CD14-positive monocyte (primary cell): ENCODE measurements at regions not wholly inside any gene's neighbourhood (a gene's known extent, or its start where the extent isn't known, plus 50 kb on each side); places are given as distances from the start of the nearest gene placed in this dataset.

Source experiments
- DNase-seq, 3 donors: peaks; one replicate each; pipeline ENCODE4 v3.0.0-alpha.2; 2011 to 2022
- H2AFZ ChIP-seq: 2 replicates; pipeline ENCODE4 v1.6.0; 2012; ENCODE audit warnings: mild to moderate bottlenecking, low read depth, low read length, inconsistent platforms; ENCODE audit not compliant: insufficient read depth, poor library complexity, severe bottlenecking
- H3K27ac ChIP-seq, 2 donors: 1 replicate in 1 of 2; 2 replicates in 1 of 2; pipeline ENCODE4 v1.5.1; 2012 to 2013; ENCODE audit warnings: low read length in 2 of 2, control low read depth in 1 of 2, inconsistent platforms in 1 of 2, low read depth in 1 of 2, mild to moderate bottlenecking in 1 of 2
- H3K27me3 ChIP-seq, 2 donors: one replicate each; pipeline versions ENCODE4 v1.6.0 to v1.6.1; 2011 to 2013; ENCODE audit warnings: low read length in 2 of 2; ENCODE audit not compliant: control insufficient read depth in 2 of 2, insufficient read depth in 2 of 2
- H3K36me3 ChIP-seq, 2 donors: replicated peaks in 1 of 2; 1 replicate in 1 of 2; 2 replicates in 1 of 2; pipeline versions ENCODE4 v1.5.1 to v1.6.1; 2012 to 2013; ENCODE audit warnings: low read length in 2 of 2, control low read depth in 1 of 2, inconsistent platforms in 1 of 2, mild to moderate bottlenecking in 1 of 2; ENCODE audit not compliant: insufficient read depth in 2 of 2, control insufficient read depth in 1 of 2
- H3K4me1 ChIP-seq, 2 donors: 1 replicate in 1 of 2; 2 replicates in 1 of 2; pipeline versions ENCODE4 v1.5.1 to v1.6.1; 2012 to 2013; ENCODE audit warnings: low read length in 2 of 2, control low read depth in 1 of 2, inconsistent platforms in 1 of 2, mild to moderate bottlenecking in 1 of 2, moderate library complexity in 1 of 2; ENCODE audit not compliant: insufficient read depth in 2 of 2, control insufficient read depth in 1 of 2
- H3K4me2 ChIP-seq: replicated peaks from 2 replicates; pipeline ENCODE3; 2012; ENCODE audit warnings: low read length, moderate library complexity, mild to moderate bottlenecking; ENCODE audit not compliant: poor library complexity, severe bottlenecking; ENCODE audit errors: extremely low read depth
- H3K4me3 ChIP-seq, 3 experiments: fragments of 200-600 bp in 1 of 3; sonication (generic) in 1 of 3; replicated peaks in 1 of 3; 1 replicate in 2 of 3; 2 replicates in 1 of 3; pipeline ENCODE4 v1.5.1; 2011 to 2013; ENCODE audit warnings: low read length in 3 of 3, mild to moderate bottlenecking in 3 of 3, control low read depth in 2 of 3, low read depth in 2 of 3, inconsistent platforms in 1 of 3, moderate library complexity in 1 of 3
- H3K79me2 ChIP-seq: 2 replicates; pipeline ENCODE4 v1.6.0; 2012; ENCODE audit warnings: mild to moderate bottlenecking, control low read depth, inconsistent platforms, low read length, moderate library complexity; ENCODE audit not compliant: insufficient read depth
- H3K9ac ChIP-seq: 2 replicates; pipeline ENCODE4 v1.6.0; 2017; ENCODE audit warnings: low read length, mild to moderate bottlenecking; ENCODE audit not compliant: insufficient read depth, poor library complexity, severe bottlenecking
- H3K9me3 ChIP-seq, 2 donors: replicated peaks in 1 of 2; 1 replicate in 1 of 2; 2 replicates in 1 of 2; pipeline versions ENCODE4 v1.5.1 to v1.6.1; 2012 to 2013; ENCODE audit warnings: low read length in 2 of 2, control low read depth in 1 of 2; ENCODE audit not compliant: control insufficient read depth in 1 of 2, insufficient read depth in 1 of 2
- H4K20me1 ChIP-seq: 2 replicates; pipeline ENCODE4 v1.6.0; 2012; ENCODE audit warnings: mild to moderate bottlenecking, low read length, control low read depth, moderate library complexity; ENCODE audit not compliant: insufficient read depth
- H3K27ac Mint-ChIP-seq, 7 donors: one replicate each; pipeline ENCODE4 v1.8.0; 2020; ENCODE audit warnings: mild to moderate bottlenecking in 7 of 7, mixed read lengths in 7 of 7, moderate library complexity in 6 of 7, inconsistent platforms in 2 of 7
- H3K27me3 Mint-ChIP-seq, 3 donors: one replicate each; pipeline ENCODE4 v1.8.0; 2021 to 2022; ENCODE audit warnings: low read depth in 3 of 3, mild to moderate bottlenecking in 3 of 3, mixed read lengths in 3 of 3, moderate library complexity in 3 of 3, inconsistent platforms in 1 of 3
- H3K36me3 Mint-ChIP-seq, 2 donors: one replicate each; pipeline ENCODE4 v1.8.0; 2020; ENCODE audit warnings: mixed read lengths in 2 of 2, inconsistent platforms in 1 of 2, mild to moderate bottlenecking in 1 of 2
- H3K4me1 Mint-ChIP-seq: one replicate; pipeline ENCODE4 v1.8.0; 2020; ENCODE audit warnings: mild to moderate bottlenecking, mixed read lengths
- H3K4me3 Mint-ChIP-seq, 2 donors: one replicate each; pipeline ENCODE4 v1.8.0; 2020; ENCODE audit warnings: mild to moderate bottlenecking in 2 of 2, mixed read lengths in 2 of 2, moderate library complexity in 1 of 2
- H3K9me3 Mint-ChIP-seq, 7 donors: one replicate each; pipeline ENCODE4 v1.8.0; 2020 to 2022; ENCODE audit warnings: mixed read lengths in 7 of 7, mild to moderate bottlenecking in 6 of 7, moderate library complexity in 6 of 7, inconsistent platforms in 2 of 7
- WGBS: methylation state at CpG from one replicate; pipeline ENCODE4 v1.1.5; 2013; ENCODE audit warnings: missing lambda C conversion rate; ENCODE audit not compliant: insufficient coverage; 5-methylcytosine and 5-hydroxymethylcytosine counted together
- intact Hi-C, 2 donors: fragments of 100-400 bp; cut with micrococcal nuclease; formaldehyde crosslinking; loops; one replicate each; pipeline versions ENCODE4 v1.15.0 to v1.15.1; 2023
- TF ChIP-seq, protein P1 (sequence below): fragments of 200-600 bp; IDR thresholded peaks from one replicate; pipeline ENCODE4 v1.8.0; 2022; ENCODE audit warnings: antibody characterized with exemption, mild to moderate bottlenecking

DNA sequence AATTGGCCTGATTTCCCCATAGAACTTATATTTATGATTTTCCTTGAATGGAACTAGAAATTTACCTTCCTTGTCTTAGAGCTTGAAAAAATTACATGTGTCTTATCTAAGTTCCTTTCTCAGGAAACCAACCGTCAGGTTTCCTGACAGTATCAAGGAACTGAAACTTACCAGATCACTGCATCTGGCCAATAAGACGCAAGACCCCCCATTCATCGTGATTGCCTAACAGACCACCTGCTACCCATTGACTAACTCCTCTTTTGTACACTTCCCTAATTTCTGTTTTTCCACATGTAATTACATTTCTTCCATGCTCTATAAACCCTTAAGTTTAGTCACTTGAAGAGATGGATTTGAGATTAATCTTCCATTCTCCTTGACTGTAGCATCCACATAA is 517.2 kb upstream of the CBLB start:
- 0% methylated on average over 3 of the region's 3 CpGs for WGBS
- H3K36me3 Mint-ChIP-seq: no peaks in the 10 kb centered on the region
- no peaks in the 10 kb centered on the region for H3K27me3 Mint-ChIP-seq
- peaks cover 7 to 24% (median 13%) of the 10 kb centered on the region in 7 donors for H3K9me3 Mint-ChIP-seq
- no peaks in the 10 kb centered on the region for H4K20me1 ChIP-seq
- no peak overlapping the region for H3K27ac Mint-ChIP-seq
- no peaks in the 10 kb centered on the region for H3K27me3 ChIP-seq
- no peak for DNase-seq
- H3K4me3 Mint-ChIP-seq: no peak overlapping the region
- H3K4me2 ChIP-seq: no peak overlapping the region
- intact Hi-C loops: no loop called here
- H3K4me1 ChIP-seq: no peaks in the 10 kb centered on the region
- no peak overlapping the region for H2AFZ ChIP-seq
- TF ChIP-seq, protein P1, sequence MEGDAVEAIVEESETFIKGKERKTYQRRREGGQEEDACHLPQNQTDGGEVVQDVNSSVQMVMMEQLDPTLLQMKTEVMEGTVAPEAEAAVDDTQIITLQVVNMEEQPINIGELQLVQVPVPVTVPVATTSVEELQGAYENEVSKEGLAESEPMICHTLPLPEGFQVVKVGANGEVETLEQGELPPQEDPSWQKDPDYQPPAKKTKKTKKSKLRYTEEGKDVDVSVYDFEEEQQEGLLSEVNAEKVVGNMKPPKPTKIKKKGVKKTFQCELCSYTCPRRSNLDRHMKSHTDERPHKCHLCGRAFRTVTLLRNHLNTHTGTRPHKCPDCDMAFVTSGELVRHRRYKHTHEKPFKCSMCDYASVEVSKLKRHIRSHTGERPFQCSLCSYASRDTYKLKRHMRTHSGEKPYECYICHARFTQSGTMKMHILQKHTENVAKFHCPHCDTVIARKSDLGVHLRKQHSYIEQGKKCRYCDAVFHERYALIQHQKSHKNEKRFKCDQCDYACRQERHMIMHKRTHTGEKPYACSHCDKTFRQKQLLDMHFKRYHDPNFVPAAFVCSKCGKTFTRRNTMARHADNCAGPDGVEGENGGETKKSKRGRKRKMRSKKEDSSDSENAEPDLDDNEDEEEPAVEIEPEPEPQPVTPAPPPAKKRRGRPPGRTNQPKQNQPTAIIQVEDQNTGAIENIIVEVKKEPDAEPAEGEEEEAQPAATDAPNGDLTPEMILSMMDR: no peak
- H3K9me3 ChIP-seq: peaks cover 7 to 16% of the 10 kb centered on the region in 2 donors
- no peaks in the 10 kb centered on the region for H3K36me3 ChIP-seq
- peaks cover 6% of the 10 kb centered on the region for H3K4me1 Mint-ChIP-seq
- H3K27ac ChIP-seq: no peak overlapping the region
- H3K79me2 ChIP-seq: no peaks in the 10 kb centered on the region
- no peak overlapping the region for H3K4me3 ChIP-seq
- no peak overlapping the region for H3K9ac ChIP-seq

DNA sequence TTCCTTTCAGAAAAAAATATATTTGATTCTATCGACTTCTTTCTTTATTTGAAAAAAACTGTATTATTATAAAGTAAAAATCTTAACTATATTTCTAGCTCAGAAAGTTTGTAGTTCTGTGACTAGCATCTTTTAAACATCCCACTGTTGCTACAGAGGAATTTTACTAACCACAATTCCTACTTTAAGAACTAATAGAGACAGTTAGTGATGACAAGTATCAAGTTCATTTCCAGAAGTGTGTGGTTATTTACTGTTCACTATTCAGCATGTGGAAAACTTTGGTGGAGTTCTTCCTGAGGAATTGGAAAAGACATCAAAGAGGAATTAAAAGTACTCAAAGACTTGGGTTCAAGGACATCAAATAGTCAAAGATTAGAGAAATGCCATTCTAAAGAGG is 524.1 kb upstream of the CBLB start:
- H4K20me1 ChIP-seq: no peaks in the 10 kb centered on the region
- no peaks in the 10 kb centered on the region for H3K27me3 Mint-ChIP-seq
- WGBS: no CpG with 5 or more reads among the region's 1 CpG
- H3K9me3 Mint-ChIP-seq: peaks cover 0 to 6% (median 2%) of the 10 kb centered on the region in 7 donors
- no peak overlapping the region for H3K9ac ChIP-seq
- no peak overlapping the region for H3K27ac ChIP-seq
- no peaks in the 10 kb centered on the region for H3K4me1 Mint-ChIP-seq
- no peak for DNase-seq
- TF ChIP-seq, protein P1: no peak
- no peak overlapping the region for H2AFZ ChIP-seq
- H3K36me3 Mint-ChIP-seq: no peaks in the 10 kb centered on the region
- no peak overlapping the region for H3K4me2 ChIP-seq
- H3K79me2 ChIP-seq: no peaks in the 10 kb centered on the region
- H3K4me3 Mint-ChIP-seq: no peak overlapping the region
- no peak overlapping the region for H3K27ac Mint-ChIP-seq
- H3K4me3 ChIP-seq: no peak overlapping the region
- no peaks in the 10 kb centered on the region for H3K36me3 ChIP-seq
- intact Hi-C loops: no loop called here
- no peaks in the 10 kb centered on the region for H3K27me3 ChIP-seq
- H3K4me1 ChIP-seq: no peaks in the 10 kb centered on the region
- H3K9me3 ChIP-seq: no peaks in the 10 kb centered on the region
